ENCODE measurements at regions not wholly inside any gene's neighbourhood (a gene's known extent, or its start where the extent isn't known, plus 50 kb on each side); places are given as distances from the start of the nearest gene placed in this dataset.

GRCh38 chr1:199245946-199246345, 607.1 kb downstream of the PTPRC start:
- TF ChIP-seq, protein P1, sequence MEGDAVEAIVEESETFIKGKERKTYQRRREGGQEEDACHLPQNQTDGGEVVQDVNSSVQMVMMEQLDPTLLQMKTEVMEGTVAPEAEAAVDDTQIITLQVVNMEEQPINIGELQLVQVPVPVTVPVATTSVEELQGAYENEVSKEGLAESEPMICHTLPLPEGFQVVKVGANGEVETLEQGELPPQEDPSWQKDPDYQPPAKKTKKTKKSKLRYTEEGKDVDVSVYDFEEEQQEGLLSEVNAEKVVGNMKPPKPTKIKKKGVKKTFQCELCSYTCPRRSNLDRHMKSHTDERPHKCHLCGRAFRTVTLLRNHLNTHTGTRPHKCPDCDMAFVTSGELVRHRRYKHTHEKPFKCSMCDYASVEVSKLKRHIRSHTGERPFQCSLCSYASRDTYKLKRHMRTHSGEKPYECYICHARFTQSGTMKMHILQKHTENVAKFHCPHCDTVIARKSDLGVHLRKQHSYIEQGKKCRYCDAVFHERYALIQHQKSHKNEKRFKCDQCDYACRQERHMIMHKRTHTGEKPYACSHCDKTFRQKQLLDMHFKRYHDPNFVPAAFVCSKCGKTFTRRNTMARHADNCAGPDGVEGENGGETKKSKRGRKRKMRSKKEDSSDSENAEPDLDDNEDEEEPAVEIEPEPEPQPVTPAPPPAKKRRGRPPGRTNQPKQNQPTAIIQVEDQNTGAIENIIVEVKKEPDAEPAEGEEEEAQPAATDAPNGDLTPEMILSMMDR (IDR thresholded peaks at IDR 0.05; ENCODE audit: low read depth, low read length), result no peak
- no peak for TF ChIP-seq EZH2phosphoT487 (IDR thresholded peaks at IDR 0.05; ENCODE audit: low read depth)

Data from OCI-LY3 (cell line).